GM23338 (cell line): ENCODE measurements at regions not wholly inside any gene's neighbourhood (a gene's known extent, or its start where the extent isn't known, plus 50 kb on each side); places are given as distances from the start of the nearest gene placed in this dataset.

Source experiments
- ATAC-seq: fragments of 200-7000 bp; cut with Tn5 transposase; 3 replicates; pipeline ENCODE4 v1.9.1; 2020
- DNase-seq: peaks from one replicate; pipeline ENCODE4 v3.0.0-alpha.2; 2015; ENCODE audit warnings: low spot score
- H2AFZ ChIP-seq: fragments of 200-600 bp; sonication (generic); 2 replicates; pipeline ENCODE4 v1.8.0; 2016; ENCODE audit warnings: antibody characterized with exemption, mild to moderate bottlenecking, moderate library complexity
- H3F3A ChIP-seq: fragments of 200-600 bp; sonication (generic); replicated peaks from 2 replicates; pipeline ENCODE4 v1.8.0; 2017; ENCODE audit warnings: antibody characterized with exemption, mixed run types, low read depth
- H3K27ac ChIP-seq: fragments of 200-600 bp; sonication (generic); 2 replicates; pipeline ENCODE4 v1.6.1; 2016; ENCODE audit warnings: low read depth
- H3K27me3 ChIP-seq: fragments of 200-600 bp; sonication (generic); 2 replicates; pipeline ENCODE4 v1.8.0; 2016; ENCODE audit warnings: mild to moderate bottlenecking, mixed run types, moderate library complexity; ENCODE audit not compliant: insufficient read depth
- H3K36me3 ChIP-seq: fragments of 200-600 bp; sonication (generic); 2 replicates; pipeline ENCODE4 v1.8.0; 2016; ENCODE audit warnings: mild to moderate bottlenecking; ENCODE audit not compliant: insufficient read depth
- H3K4me1 ChIP-seq: fragments of 200-600 bp; sonication (generic); 2 replicates; pipeline ENCODE4 v1.8.0; 2016; ENCODE audit warnings: mild to moderate bottlenecking, moderate library complexity; ENCODE audit not compliant: insufficient read depth
- H3K4me2 ChIP-seq: fragments of 200-600 bp; sonication (generic); 2 replicates; pipeline ENCODE4 v1.7.1; 2017; ENCODE audit warnings: mixed run types
- H3K4me3 ChIP-seq: fragments of 200-600 bp; sonication (generic); 2 replicates; pipeline ENCODE4 v1.6.1; 2016; ENCODE audit warnings: mixed run types
- H3K79me2 ChIP-seq: fragments of 200-600 bp; sonication (generic); replicated peaks from 2 replicates; pipeline ENCODE4 v1.8.0; 2017; ENCODE audit warnings: mild to moderate bottlenecking; ENCODE audit not compliant: insufficient read depth
- H3K9me2 ChIP-seq: fragments of 200-600 bp; sonication (generic); 2 replicates; pipeline ENCODE4 v1.8.0; 2017; ENCODE audit not compliant: insufficient read depth
- H4K20me1 ChIP-seq: fragments of 200-600 bp; sonication (generic); replicated peaks from 2 replicates; pipeline ENCODE4 v1.8.0; 2017; ENCODE audit warnings: mild to moderate bottlenecking; ENCODE audit not compliant: insufficient read depth
- H3K27ac Mint-ChIP-seq: 2 replicates; pipeline ENCODE4 v1.8.0; 2020; ENCODE audit warnings: inconsistent platforms, mild to moderate bottlenecking, moderate library complexity, mixed read lengths
- H3K27me3 Mint-ChIP-seq: 3 replicates; pipeline ENCODE4 v1.8.0; 2022; ENCODE audit warnings: low read depth, mild to moderate bottlenecking, moderate library complexity, mixed read lengths, inconsistent platforms; ENCODE audit not compliant: insufficient read depth, poor library complexity
- H3K36me3 Mint-ChIP-seq: 3 replicates; pipeline ENCODE4 v1.8.0; 2021; ENCODE audit warnings: low read depth, mild to moderate bottlenecking, inconsistent platforms, moderate library complexity, mixed read lengths
- H3K4me1 Mint-ChIP-seq: 3 replicates; pipeline ENCODE4 v1.8.0; 2020; ENCODE audit warnings: mild to moderate bottlenecking, inconsistent platforms, mixed read lengths
- H3K4me3 Mint-ChIP-seq: 3 replicates; pipeline ENCODE4 v1.8.0; 2021; ENCODE audit warnings: moderate library complexity, mild to moderate bottlenecking, inconsistent platforms, mixed read lengths
- H3K9me3 Mint-ChIP-seq: 3 replicates; pipeline ENCODE4 v1.8.0; 2020; ENCODE audit warnings: moderate library complexity, mild to moderate bottlenecking, inconsistent platforms, mixed read lengths
- CREB1 ChIP-seq: fragments of 250-450 bp; sonication (Bioruptor Pico); IDR thresholded peaks from 2 replicates; pipeline ENCODE4 v1.5.0; 2020; ENCODE audit warnings: low read depth, mild to moderate bottlenecking, moderate library complexity
- ETS1 ChIP-seq: IDR thresholded peaks from 2 replicates; pipeline ENCODE4 v1.6.1; 2016; ENCODE audit warnings: antibody characterized with exemption
- EZH2 ChIP-seq: fragments of 200-600 bp; sonication (generic); IDR thresholded peaks from one replicate; pipeline ENCODE4 v1.8.0; 2017; ENCODE audit warnings: antibody characterized with exemption, mild to moderate bottlenecking, low read depth; ENCODE audit not compliant: unreplicated experiment
- EZH2phosphoT487 ChIP-seq: fragments of 200-600 bp; sonication (generic); IDR thresholded peaks from one replicate; pipeline ENCODE4 v1.8.1; 2018; ENCODE audit warnings: antibody characterized with exemption; ENCODE audit not compliant: unreplicated experiment
- JUNB ChIP-seq: IDR thresholded peaks from one replicate; pipeline ENCODE4 v1.6.1; 2016; ENCODE audit warnings: antibody characterized with exemption; ENCODE audit not compliant: unreplicated experiment
- POLR2AphosphoS5 ChIP-seq: IDR thresholded peaks from 2 replicates; pipeline ENCODE4 v1.6.1; 2016; ENCODE audit warnings: antibody characterized with exemption, low read depth
- REST ChIP-seq: IDR thresholded peaks from one replicate; pipeline ENCODE4 v1.6.1; 2018; ENCODE audit warnings: antibody characterized with exemption; ENCODE audit not compliant: unreplicated experiment
- ZNF114 ChIP-seq: fragments of 250-450 bp; sonication (Bioruptor Pico); IDR thresholded peaks from 2 replicates; pipeline ENCODE4 v1.5.0; 2020; ENCODE audit warnings: mild to moderate bottlenecking, moderate library complexity
- ZNF331 ChIP-seq: fragments of 250-450 bp; sonication (Bioruptor Pico); IDR thresholded peaks from 2 replicates; pipeline ENCODE4 v1.5.0; 2020; ENCODE audit warnings: low read depth, mild to moderate bottlenecking, moderate library complexity
- TF ChIP-seq, protein P1 (sequence below), 2 experiments: fragments of 200-600 bp in 1 of 2; sonication (generic) in 1 of 2; conservative IDR thresholded peaks; 2 replicates each; pipeline versions ENCODE4 v1.5.1 to v1.6.1; 2016 to 2017; ENCODE audit warnings: antibody characterized with exemption in 2 of 2, low read depth in 2 of 2, mild to moderate bottlenecking in 2 of 2, moderate library complexity in 1 of 2
- TF ChIP-seq, protein P2 (sequence below): fragments of 250-450 bp; sonication (Bioruptor Pico); IDR thresholded peaks from 2 replicates; pipeline ENCODE4 v1.5.0; 2020; ENCODE audit warnings: mild to moderate bottlenecking, moderate library complexity

- no peaks in the 10 kb centered on the region for H3K79me2 ChIP-seq
- H3K9me2 ChIP-seq, result 0 out of 2 replicates have a peak, but pooled peaks cover 8% of the 10 kb centered on the region
- peaks cover 7% of the 10 kb centered on the region for H3K27me3 Mint-ChIP-seq
- peaks cover 54% of the 10 kb centered on the region for H3K9me3 Mint-ChIP-seq
- no peak overlapping the region for H3K4me3 ChIP-seq
- TF ChIP-seq REST (no peak), CREB1 (CRISPR knock-in tag) (no peak), ZNF114 (CRISPR knock-in tag) (no peak), JUNB (no peak), EZH2phosphoT487 (no peak), ETS1 (no peak), POLR2AphosphoS5 (no peak), ZNF331 (CRISPR knock-in tag) (no peak), EZH2 (no peak)
- TF ChIP-seq, protein P1, sequence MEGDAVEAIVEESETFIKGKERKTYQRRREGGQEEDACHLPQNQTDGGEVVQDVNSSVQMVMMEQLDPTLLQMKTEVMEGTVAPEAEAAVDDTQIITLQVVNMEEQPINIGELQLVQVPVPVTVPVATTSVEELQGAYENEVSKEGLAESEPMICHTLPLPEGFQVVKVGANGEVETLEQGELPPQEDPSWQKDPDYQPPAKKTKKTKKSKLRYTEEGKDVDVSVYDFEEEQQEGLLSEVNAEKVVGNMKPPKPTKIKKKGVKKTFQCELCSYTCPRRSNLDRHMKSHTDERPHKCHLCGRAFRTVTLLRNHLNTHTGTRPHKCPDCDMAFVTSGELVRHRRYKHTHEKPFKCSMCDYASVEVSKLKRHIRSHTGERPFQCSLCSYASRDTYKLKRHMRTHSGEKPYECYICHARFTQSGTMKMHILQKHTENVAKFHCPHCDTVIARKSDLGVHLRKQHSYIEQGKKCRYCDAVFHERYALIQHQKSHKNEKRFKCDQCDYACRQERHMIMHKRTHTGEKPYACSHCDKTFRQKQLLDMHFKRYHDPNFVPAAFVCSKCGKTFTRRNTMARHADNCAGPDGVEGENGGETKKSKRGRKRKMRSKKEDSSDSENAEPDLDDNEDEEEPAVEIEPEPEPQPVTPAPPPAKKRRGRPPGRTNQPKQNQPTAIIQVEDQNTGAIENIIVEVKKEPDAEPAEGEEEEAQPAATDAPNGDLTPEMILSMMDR (conservative IDR thresholded peaks at IDR 0.05; ENCODE audit: low read depth in 2 of 2), result no peak
- TF ChIP-seq, protein P2, sequence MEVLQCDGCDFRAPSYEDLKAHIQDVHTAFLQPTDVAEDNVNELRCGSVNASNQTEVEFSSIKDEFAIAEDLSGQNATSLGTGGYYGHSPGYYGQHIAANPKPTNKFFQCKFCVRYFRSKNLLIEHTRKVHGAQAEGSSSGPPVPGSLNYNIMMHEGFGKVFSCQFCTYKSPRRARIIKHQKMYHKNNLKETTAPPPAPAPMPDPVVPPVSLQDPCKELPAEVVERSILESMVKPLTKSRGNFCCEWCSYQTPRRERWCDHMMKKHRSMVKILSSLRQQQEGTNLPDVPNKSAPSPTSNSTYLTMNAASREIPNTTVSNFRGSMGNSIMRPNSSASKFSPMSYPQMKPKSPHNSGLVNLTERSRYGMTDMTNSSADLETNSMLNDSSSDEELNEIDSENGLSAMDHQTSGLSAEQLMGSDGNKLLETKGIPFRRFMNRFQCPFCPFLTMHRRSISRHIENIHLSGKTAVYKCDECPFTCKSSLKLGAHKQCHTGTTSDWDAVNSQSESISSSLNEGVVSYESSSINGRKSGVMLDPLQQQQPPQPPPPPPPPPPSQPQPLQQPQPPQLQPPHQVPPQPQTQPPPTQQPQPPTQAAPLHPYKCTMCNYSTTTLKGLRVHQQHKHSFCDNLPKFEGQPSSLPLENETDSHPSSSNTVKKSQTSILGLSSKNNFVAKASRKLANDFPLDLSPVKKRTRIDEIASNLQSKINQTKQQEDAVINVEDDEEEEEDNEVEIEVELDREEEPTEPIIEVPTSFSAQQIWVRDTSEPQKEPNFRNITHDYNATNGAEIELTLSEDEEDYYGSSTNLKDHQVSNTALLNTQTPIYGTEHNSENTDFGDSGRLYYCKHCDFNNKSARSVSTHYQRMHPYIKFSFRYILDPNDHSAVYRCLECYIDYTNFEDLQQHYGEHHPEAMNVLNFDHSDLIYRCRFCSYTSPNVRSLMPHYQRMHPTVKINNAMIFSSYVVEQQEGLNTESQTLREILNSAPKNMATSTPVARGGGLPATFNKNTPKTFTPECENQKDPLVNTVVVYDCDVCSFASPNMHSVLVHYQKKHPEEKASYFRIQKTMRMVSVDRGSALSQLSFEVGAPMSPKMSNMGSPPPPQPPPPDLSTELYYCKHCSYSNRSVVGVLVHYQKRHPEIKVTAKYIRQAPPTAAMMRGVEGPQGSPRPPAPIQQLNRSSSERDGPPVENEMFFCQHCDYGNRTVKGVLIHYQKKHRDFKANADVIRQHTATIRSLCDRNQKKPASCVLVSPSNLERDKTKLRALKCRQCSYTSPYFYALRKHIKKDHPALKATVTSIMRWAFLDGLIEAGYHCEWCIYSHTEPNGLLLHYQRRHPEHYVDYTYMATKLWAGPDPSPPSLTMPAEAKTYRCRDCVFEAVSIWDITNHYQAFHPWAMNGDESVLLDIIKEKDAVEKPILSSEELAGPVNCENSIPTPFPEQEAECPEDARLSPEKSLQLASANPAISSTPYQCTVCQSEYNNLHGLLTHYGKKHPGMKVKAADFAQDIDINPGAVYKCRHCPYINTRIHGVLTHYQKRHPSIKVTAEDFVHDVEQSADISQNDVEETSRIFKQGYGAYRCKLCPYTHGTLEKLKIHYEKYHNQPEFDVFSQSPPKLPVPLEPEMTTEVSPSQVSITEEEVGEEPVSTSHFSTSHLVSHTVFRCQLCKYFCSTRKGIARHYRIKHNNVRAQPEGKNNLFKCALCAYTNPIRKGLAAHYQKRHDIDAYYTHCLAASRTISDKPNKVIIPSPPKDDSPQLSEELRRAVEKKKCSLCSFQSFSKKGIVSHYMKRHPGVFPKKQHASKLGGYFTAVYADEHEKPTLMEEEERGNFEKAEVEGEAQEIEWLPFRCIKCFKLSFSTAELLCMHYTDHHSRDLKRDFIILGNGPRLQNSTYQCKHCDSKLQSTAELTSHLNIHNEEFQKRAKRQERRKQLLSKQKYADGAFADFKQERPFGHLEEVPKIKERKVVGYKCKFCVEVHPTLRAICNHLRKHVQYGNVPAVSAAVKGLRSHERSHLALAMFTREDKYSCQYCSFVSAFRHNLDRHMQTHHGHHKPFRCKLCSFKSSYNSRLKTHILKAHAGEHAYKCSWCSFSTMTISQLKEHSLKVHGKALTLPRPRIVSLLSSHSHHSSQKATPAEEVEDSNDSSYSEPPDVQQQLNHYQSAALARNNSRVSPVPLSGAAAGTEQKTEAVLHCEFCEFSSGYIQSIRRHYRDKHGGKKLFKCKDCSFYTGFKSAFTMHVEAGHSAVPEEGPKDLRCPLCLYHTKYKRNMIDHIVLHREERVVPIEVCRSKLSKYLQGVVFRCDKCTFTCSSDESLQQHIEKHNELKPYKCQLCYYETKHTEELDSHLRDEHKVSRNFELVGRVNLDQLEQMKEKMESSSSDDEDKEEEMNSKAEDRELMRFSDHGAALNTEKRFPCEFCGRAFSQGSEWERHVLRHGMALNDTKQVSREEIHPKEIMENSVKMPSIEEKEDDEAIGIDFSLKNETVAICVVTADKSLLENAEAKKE (CRISPR knock-in tag), result no peak
- ATAC-seq (no peak), DNase-seq (no peak)
- H3F3A ChIP-seq, result no peaks in the 10 kb centered on the region
- H3K4me1 ChIP-seq, result no peaks in the 10 kb centered on the region
- H3K4me1 Mint-ChIP-seq, result no peaks in the 10 kb centered on the region
- H3K36me3 Mint-ChIP-seq, result peaks cover 22% of the 10 kb centered on the region
- H2AFZ ChIP-seq, result no peak overlapping the region
- no peaks in the 10 kb centered on the region for H3K27me3 ChIP-seq
- H3K4me2 ChIP-seq, result no peak overlapping the region
- H3K4me3 Mint-ChIP-seq, result no peak overlapping the region
- H3K27ac ChIP-seq, result no peak overlapping the region
- H3K36me3 ChIP-seq, result 0 out of 2 replicates have a peak, but pooled peaks cover 5% of the 10 kb centered on the region
- no peaks in the 10 kb centered on the region for H4K20me1 ChIP-seq
- no peak overlapping the region for H3K27ac Mint-ChIP-seq
These were observed 229.9 kb downstream of the CXCL12 start for GRCh38 chr10:44154956-44155355.
